Karpas-422 (cell line): ENCODE measurements at regions not wholly inside any gene's neighbourhood (a gene's known extent, or its start where the extent isn't known, plus 50 kb on each side); places are given as distances from the start of the nearest gene placed in this dataset.
"Not testable (repeated sequence)": the region's sequence is repeated elsewhere in the genome, so short reads cannot be mapped to it uniquely, and the experiment has no call there.

ENCODE experiments used
- DNase-seq: peaks from one replicate; pipeline ENCODE4 v3.0.0-alpha.2; 2015
- H2AFZ ChIP-seq: fragments of 200-600 bp; sonication (generic); 2 replicates; pipeline ENCODE4 v1.6.1; 2014; ENCODE audit warnings: antibody characterized with exemption, low read length, mixed read lengths
- H3K27ac ChIP-seq: fragments of 200-600 bp; sonication (generic); 2 replicates; pipeline ENCODE4 v1.5.1; 2014; ENCODE audit warnings: mild to moderate bottlenecking, low read length, moderate library complexity
- H3K27me3 ChIP-seq: fragments of 200-600 bp; sonication (generic); 2 replicates; pipeline ENCODE4 v1.6.1; 2014; ENCODE audit warnings: low read length, mixed read lengths
- H3K36me3 ChIP-seq: fragments of 200-600 bp; sonication (generic); 2 replicates; pipeline ENCODE4 v1.6.1; 2014; ENCODE audit warnings: low read length, mixed read lengths; ENCODE audit not compliant: insufficient read depth
- H3K4me1 ChIP-seq: fragments of 200-600 bp; sonication (generic); 2 replicates; pipeline ENCODE4 v1.6.1; 2014; ENCODE audit warnings: mild to moderate bottlenecking, low read length, mixed read lengths
- H3K4me2 ChIP-seq: fragments of 200-600 bp; sonication (generic); 2 replicates; pipeline ENCODE4 v1.6.1; 2014; ENCODE audit warnings: low read length, low read depth, mild to moderate bottlenecking; ENCODE audit not compliant: poor library complexity, severe bottlenecking
- H3K4me3 ChIP-seq: fragments of 200-600 bp; sonication (generic); 2 replicates; pipeline ENCODE4 v1.5.1; 2014; ENCODE audit warnings: mild to moderate bottlenecking, antibody characterized with exemption, low read length, mixed read lengths
- H3K79me2 ChIP-seq: fragments of 200-600 bp; sonication (generic); 2 replicates; pipeline ENCODE4 v1.6.1; 2014; ENCODE audit warnings: mild to moderate bottlenecking, low read length, mixed read lengths
- H3K9ac ChIP-seq: fragments of 200-600 bp; sonication (generic); 2 replicates; pipeline ENCODE4 v1.6.0; 2014; ENCODE audit warnings: low read length
- H3K9me2 ChIP-seq: fragments of 200-600 bp; sonication (generic), shearing (Covaris generic); replicated peaks from 2 replicates; pipeline ENCODE4 v1.6.0; 2014; ENCODE audit warnings: mild to moderate bottlenecking, low read length, moderate library complexity; ENCODE audit not compliant: insufficient read depth
- H3K9me3 ChIP-seq: fragments of 300-700, 200-600 bp; sonication (generic); 2 replicates; pipeline ENCODE4 v1.6.1; 2014; ENCODE audit warnings: low read length, mixed read lengths
- H4K20me1 ChIP-seq: fragments of 200-600 bp; sonication (generic); 2 replicates; pipeline ENCODE4 v1.6.1; 2014; ENCODE audit warnings: mild to moderate bottlenecking, antibody characterized with exemption, low read length, low read depth; ENCODE audit not compliant: insufficient read depth

- not testable (repeated sequence) for DNase-seq
Measured at GRCh38 chr7:150047329-150047728, 173.6 kb downstream of the ATP6V0E2 start.

GRCh38 chr7:150047772-150048171 is 174.0 kb downstream of the ATP6V0E2 start:
- not testable (repeated sequence) for H3K9me3 ChIP-seq, H4K20me1 ChIP-seq, DNase-seq, H3K27ac ChIP-seq, H3K4me2 ChIP-seq, H2AFZ ChIP-seq, H3K27me3 ChIP-seq, H3K4me1 ChIP-seq, H3K36me3 ChIP-seq, H3K4me3 ChIP-seq, H3K9ac ChIP-seq, H3K79me2 ChIP-seq, H3K9me2 ChIP-seq

More at GRCh38 chr7:150047329-150047728, 173.6 kb downstream of the ATP6V0E2 start:
- H3K27ac ChIP-seq, H3K4me3 ChIP-seq, H2AFZ ChIP-seq, H3K4me1 ChIP-seq, H4K20me1 ChIP-seq, H3K4me2 ChIP-seq, H3K36me3 ChIP-seq, H3K9ac ChIP-seq, H3K9me3 ChIP-seq, H3K9me2 ChIP-seq, H3K79me2 ChIP-seq, H3K27me3 ChIP-seq: not testable (repeated sequence)

GRCh38 chr7:150048244-150049011 is 174.7 kb downstream of the ATP6V0E2 start:
- not testable (repeated sequence) for H3K9me3 ChIP-seq, H4K20me1 ChIP-seq, H3K9me2 ChIP-seq, H3K4me1 ChIP-seq, H3K27ac ChIP-seq, H3K4me3 ChIP-seq, H3K9ac ChIP-seq, DNase-seq, H3K36me3 ChIP-seq, H3K4me2 ChIP-seq, H2AFZ ChIP-seq, H3K27me3 ChIP-seq, H3K79me2 ChIP-seq

GRCh38 chr7:150049012-150049655 is 175.4 kb downstream of the ATP6V0E2 start:
- H3K79me2 ChIP-seq, H3K4me3 ChIP-seq, H4K20me1 ChIP-seq, H3K9ac ChIP-seq, H2AFZ ChIP-seq, H3K4me1 ChIP-seq, H3K9me3 ChIP-seq, H3K36me3 ChIP-seq, DNase-seq, H3K27me3 ChIP-seq, H3K4me2 ChIP-seq, H3K9me2 ChIP-seq, H3K27ac ChIP-seq: not testable (repeated sequence)

GRCh38 chr7:150053396-150053795 is 179.6 kb downstream of the ATP6V0E2 start:
- H3K27me3 ChIP-seq = not testable (repeated sequence)

DNA sequence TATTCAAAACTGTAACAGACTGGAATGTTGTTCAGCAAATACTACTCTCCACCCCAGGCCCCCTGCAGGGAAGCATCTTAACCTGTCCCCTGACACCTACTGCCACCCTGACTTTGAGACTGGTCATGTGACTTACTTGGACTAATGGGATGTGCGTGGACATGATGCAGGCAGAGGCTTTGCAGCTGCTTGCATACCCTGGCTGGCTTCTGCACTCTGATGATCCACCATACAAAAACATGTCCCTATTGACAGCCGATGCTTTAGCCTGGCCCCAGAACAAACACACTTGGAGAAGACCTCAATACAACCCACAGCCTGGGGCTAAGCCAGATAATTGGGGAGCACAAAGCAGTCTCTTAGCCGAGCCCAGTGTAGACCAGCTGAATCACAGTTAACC is 180.5 kb downstream of the ATP6V0E2 start:
- H2AFZ ChIP-seq, H3K79me2 ChIP-seq, DNase-seq, H3K27me3 ChIP-seq, H3K4me3 ChIP-seq, H3K4me1 ChIP-seq, H4K20me1 ChIP-seq, H3K9ac ChIP-seq, H3K36me3 ChIP-seq, H3K4me2 ChIP-seq, H3K9me2 ChIP-seq, H3K27ac ChIP-seq, H3K9me3 ChIP-seq: not testable (repeated sequence)

More at GRCh38 chr7:150053396-150053795, 179.6 kb downstream of the ATP6V0E2 start:
- not testable (repeated sequence) for H4K20me1 ChIP-seq, DNase-seq, H3K9ac ChIP-seq, H3K4me2 ChIP-seq, H3K9me3 ChIP-seq, H3K4me1 ChIP-seq, H3K79me2 ChIP-seq, H3K36me3 ChIP-seq, H2AFZ ChIP-seq, H3K9me2 ChIP-seq, H3K27ac ChIP-seq, H3K4me3 ChIP-seq

- not testable (repeated sequence) for H3K27me3 ChIP-seq, H3K4me1 ChIP-seq, H3K27ac ChIP-seq, DNase-seq, H3K9me3 ChIP-seq, H3K79me2 ChIP-seq, H2AFZ ChIP-seq, H3K4me3 ChIP-seq, H3K9me2 ChIP-seq, H3K9ac ChIP-seq, H3K36me3 ChIP-seq, H4K20me1 ChIP-seq, H3K4me2 ChIP-seq
Measured at GRCh38 chr7:150060259-150061221, 186.8 kb downstream of the ATP6V0E2 start.

DNA sequence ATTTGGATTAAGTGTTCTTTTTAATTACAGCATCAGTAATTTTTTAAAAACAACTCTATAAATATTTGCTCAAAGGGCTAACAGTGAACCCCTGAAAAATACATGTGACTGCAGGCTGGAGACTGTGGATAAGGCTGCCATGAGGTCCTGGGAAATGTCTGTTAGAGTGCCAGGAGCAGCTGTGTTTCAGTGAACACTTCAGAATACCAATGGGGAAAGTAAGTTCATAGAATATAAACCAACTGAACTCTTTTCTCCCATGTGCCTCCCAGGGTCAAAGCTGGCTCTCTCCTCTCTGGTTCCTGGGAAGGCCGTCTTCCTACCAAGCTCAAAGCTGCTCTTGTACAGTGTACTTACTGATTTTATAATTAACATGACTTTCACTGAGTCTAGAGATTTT is 189.4 kb downstream of the ATP6V0E2 start:
- not testable (repeated sequence) for DNase-seq, H3K36me3 ChIP-seq, H3K79me2 ChIP-seq, H3K9ac ChIP-seq, H3K9me3 ChIP-seq, H2AFZ ChIP-seq, H3K27ac ChIP-seq, H4K20me1 ChIP-seq, H3K4me3 ChIP-seq, H3K4me2 ChIP-seq, H3K27me3 ChIP-seq, H3K4me1 ChIP-seq, H3K9me2 ChIP-seq
